ENCODE measurements at regions not wholly inside any gene's neighbourhood (a gene's known extent, or its start where the extent isn't known, plus 50 kb on each side); places are given as distances from the start of the nearest gene placed in this dataset.

DNA sequence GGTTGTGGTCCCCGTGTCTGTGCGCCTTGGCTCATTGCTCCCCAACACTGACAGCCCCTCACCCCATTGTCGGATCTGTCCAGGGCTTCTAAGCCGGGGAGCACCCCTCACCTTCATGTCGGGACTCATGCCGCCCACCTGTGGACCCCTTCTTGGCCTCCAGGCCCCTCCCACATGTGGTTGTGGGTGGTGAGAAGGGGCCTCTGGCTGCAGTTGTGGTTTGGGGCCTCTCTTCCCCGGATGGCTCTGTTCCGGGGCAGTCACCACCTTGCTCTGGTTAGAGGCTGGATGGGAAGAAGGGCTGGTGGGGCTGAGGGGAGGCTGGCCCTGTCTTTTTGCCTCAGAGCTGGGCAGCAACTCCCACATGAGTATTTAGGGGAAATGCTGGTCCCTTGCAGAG, 158.6 kb upstream of the C1orf174 start:
- Histone ChIP-seq H3K4me3 (ENCODE audit: insufficient read length, low read depth) (no peak overlapping the region), H3K27me3 (ENCODE audit: insufficient read depth, insufficient read length) (no peaks in the 10 kb centered on the region), H3K36me3 (ENCODE audit: insufficient read depth, insufficient read length, low read length) (no peaks in the 10 kb centered on the region), H3K9ac (ENCODE audit: insufficient read length, low read depth) (no peak overlapping the region), H3K4me1 (ENCODE audit: insufficient read depth, insufficient read length) (peaks cover 6% of the 10 kb centered on the region), H3K9me3 (ENCODE audit: insufficient read depth, low read length) (no peaks in the 10 kb centered on the region)
- TF ChIP-seq SUZ12 (IDR thresholded peaks at IDR 0.05; ENCODE audit: extremely low read depth, insufficient read depth, insufficient read length) (no peak), YY1 (IDR thresholded peaks at IDR 0.05; ENCODE audit: insufficient read depth, insufficient read length) (no peak), ZNF274 (IDR thresholded peaks at IDR 0.05; ENCODE audit: low read depth, low read length) (no peak)
- DNase-seq (ENCODE audit: low read depth, low spot score), result no peak

DNA sequence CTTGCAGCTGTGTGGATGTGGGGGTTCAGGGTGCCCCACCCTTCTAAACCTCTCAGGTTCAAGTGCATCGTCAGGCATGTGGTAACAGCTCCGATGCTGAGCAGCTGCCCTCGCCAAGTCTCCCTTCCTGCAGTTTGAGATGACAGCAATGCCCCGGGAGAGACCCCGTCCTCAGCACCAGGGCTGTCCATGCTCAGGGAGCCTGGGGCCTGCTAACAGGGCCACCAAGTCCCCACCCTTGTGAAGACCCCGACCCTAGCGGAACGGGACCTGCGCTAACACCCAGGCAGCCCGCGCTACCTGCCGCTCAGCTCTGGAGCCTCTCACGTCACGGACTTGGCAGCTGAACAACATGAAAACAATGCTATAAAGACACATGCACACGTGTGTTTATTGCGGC, 159.2 kb upstream of the C1orf174 start:
- no peak for TF ChIP-seq SUZ12 (IDR thresholded peaks at IDR 0.05; ENCODE audit: extremely low read depth, insufficient read depth, insufficient read length)
- TF ChIP-seq YY1 (IDR thresholded peaks at IDR 0.05; ENCODE audit: insufficient read depth, insufficient read length), result no peak
- TF ChIP-seq ZNF274 (IDR thresholded peaks at IDR 0.05; ENCODE audit: low read depth, low read length), result no peak
- Histone ChIP-seq H3K4me3 (ENCODE audit: insufficient read length, low read depth) (no peak overlapping the region), H3K9ac (ENCODE audit: insufficient read length, low read depth) (no peak overlapping the region), H3K36me3 (ENCODE audit: insufficient read depth, insufficient read length, low read length) (no peaks in the 10 kb centered on the region), H3K27me3 (ENCODE audit: insufficient read depth, insufficient read length) (no peaks in the 10 kb centered on the region), H3K4me1 (ENCODE audit: insufficient read depth, insufficient read length) (peaks cover 6% of the 10 kb centered on the region), H3K9me3 (ENCODE audit: insufficient read depth, low read length) (no peaks in the 10 kb centered on the region)
- no peak for DNase-seq (ENCODE audit: low read depth, low spot score)

DNA sequence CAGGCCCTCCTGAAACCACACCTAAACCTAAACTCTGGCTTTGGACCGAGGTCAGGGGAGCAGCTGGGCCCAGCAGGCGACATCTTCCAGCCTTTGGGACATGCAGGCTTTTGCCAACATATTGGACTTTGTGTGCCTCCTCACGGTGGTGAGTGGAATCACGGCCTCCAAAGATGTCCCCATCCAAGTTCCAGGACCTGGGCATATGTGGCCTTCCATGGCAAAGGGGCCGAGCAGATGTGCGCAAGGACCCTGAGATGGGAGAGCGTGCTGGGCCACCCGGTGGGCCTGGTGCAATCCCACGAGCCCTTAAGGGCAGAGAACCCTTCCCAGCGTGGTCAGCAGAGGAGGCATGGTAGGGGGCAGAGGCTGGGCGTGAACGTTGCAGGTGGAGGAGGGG, 160.8 kb upstream of the C1orf174 start:
- Histone ChIP-seq H3K4me1 (ENCODE audit: insufficient read depth, insufficient read length) (no peaks in the 10 kb centered on the region), H3K27me3 (ENCODE audit: insufficient read depth, insufficient read length) (no peaks in the 10 kb centered on the region), H3K4me3 (ENCODE audit: insufficient read length, low read depth) (no peak overlapping the region), H3K9ac (ENCODE audit: insufficient read length, low read depth) (no peak overlapping the region), H3K9me3 (ENCODE audit: insufficient read depth, low read length) (no peaks in the 10 kb centered on the region), H3K36me3 (ENCODE audit: insufficient read depth, insufficient read length, low read length) (no peaks in the 10 kb centered on the region)
- no peak for TF ChIP-seq YY1 (IDR thresholded peaks at IDR 0.05; ENCODE audit: insufficient read depth, insufficient read length)
- no peak for TF ChIP-seq ZNF274 (IDR thresholded peaks at IDR 0.05; ENCODE audit: low read depth, low read length)
- TF ChIP-seq SUZ12 (IDR thresholded peaks at IDR 0.05; ENCODE audit: extremely low read depth, insufficient read depth, insufficient read length), result no peak
- no peak for DNase-seq (ENCODE audit: low read depth, low spot score)

DNA sequence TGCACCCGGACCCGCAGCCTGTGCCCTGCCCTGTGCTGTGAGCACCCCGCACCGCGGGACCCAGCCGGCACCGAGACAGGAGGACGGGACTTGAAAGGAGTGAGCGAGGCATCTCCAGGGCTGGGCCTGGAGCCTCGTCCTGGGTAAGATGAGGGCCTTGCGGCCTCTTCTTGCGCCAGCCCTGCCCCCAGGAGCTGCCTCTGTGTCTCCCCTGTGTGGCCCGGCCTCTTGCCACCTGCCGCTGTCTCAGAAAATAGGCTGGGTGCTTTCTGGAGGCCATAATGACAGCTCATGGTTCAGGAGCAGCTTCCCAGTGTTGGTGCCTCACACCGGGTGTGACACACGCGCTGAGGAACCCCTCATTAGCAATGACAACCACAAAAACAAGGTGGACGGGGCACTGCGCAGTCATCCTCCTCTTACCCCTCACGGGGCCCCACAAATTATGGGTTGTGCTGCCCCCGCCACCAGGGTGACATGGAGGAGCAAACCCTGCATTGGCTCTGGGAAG, 161.5 kb upstream of the C1orf174 start:
- H3K9me3 ChIP-seq (ENCODE audit: insufficient read depth, low read length), result no peaks in the 10 kb centered on the region

DNA sequence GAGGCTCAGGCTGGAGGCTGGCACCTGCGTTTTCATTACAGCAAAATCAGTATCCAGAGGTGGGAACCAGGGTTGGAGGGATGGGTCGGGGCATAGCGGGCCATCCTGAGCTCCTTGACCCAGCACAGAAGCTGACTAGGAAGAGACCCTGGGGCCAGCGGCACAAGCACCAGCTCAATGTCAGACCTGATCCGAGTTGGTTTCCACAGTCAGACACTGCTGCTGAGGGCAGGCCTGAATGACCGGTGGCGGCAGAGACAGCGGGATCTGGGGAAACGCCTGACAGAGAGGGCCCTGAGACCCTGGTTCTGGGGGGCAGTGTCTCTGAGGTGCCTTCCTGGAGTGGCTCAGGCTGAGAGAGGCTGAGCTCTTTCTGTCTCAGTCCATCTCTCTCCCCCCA, 162.0 kb upstream of the C1orf174 start:
- no peaks in the 10 kb centered on the region for H3K36me3 ChIP-seq (ENCODE audit: insufficient read depth, insufficient read length, low read length)
- H3K9ac ChIP-seq (ENCODE audit: insufficient read length, low read depth), result no peak overlapping the region
- TF ChIP-seq YY1 (IDR thresholded peaks at IDR 0.05; ENCODE audit: insufficient read depth, insufficient read length) (no peak), SUZ12 (IDR thresholded peaks at IDR 0.05; ENCODE audit: extremely low read depth, insufficient read depth, insufficient read length) (no peak), ZNF274 (IDR thresholded peaks at IDR 0.05; ENCODE audit: low read depth, low read length) (no peak)

More for the DNA sequence above, 161.5 kb upstream of the C1orf174 start:
- no peak for TF ChIP-seq YY1 (IDR thresholded peaks at IDR 0.05; ENCODE audit: insufficient read depth, insufficient read length)
- TF ChIP-seq SUZ12 (IDR thresholded peaks at IDR 0.05; ENCODE audit: extremely low read depth, insufficient read depth, insufficient read length), result no peak
- no peak for TF ChIP-seq ZNF274 (IDR thresholded peaks at IDR 0.05; ENCODE audit: low read depth, low read length)
- DNase-seq (ENCODE audit: low read depth, low spot score), result no peak
- H3K4me3 ChIP-seq (ENCODE audit: insufficient read length, low read depth), result no peak overlapping the region
- H3K27me3 ChIP-seq (ENCODE audit: insufficient read depth, insufficient read length), result no peaks in the 10 kb centered on the region
- no peak overlapping the region for H3K9ac ChIP-seq (ENCODE audit: insufficient read length, low read depth)
- no peaks in the 10 kb centered on the region for H3K36me3 ChIP-seq (ENCODE audit: insufficient read depth, insufficient read length, low read length)
- no peaks in the 10 kb centered on the region for H3K4me1 ChIP-seq (ENCODE audit: insufficient read depth, insufficient read length)

DNA sequence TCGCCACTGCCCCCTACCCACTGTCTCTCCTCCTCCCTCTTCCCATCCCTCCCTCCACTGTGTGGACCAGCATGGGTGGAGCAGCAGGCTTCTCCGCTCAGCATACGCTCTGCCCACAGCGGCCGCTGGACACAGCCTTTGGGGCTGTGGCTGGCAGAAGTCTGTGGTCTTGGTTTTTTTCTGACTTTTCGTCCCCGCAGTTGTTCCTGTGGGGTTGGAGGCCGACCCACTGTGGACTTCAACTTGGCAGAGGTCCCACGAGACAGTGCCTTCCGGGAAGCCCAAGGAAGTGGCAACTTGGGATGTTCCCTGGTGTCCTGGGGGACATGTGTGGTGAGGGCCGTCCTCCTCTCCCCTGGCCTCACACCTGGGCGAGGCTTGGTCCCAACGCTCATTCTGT, 162.5 kb upstream of the C1orf174 start:
- H3K9me3 ChIP-seq (ENCODE audit: insufficient read depth, low read length), result no peaks in the 10 kb centered on the region
- TF ChIP-seq ZNF274 (IDR thresholded peaks at IDR 0.05; ENCODE audit: low read depth, low read length) (no peak), YY1 (IDR thresholded peaks at IDR 0.05; ENCODE audit: insufficient read depth, insufficient read length) (no peak), SUZ12 (IDR thresholded peaks at IDR 0.05; ENCODE audit: extremely low read depth, insufficient read depth, insufficient read length) (no peak)
- no peaks in the 10 kb centered on the region for H3K27me3 ChIP-seq (ENCODE audit: insufficient read depth, insufficient read length)
- H3K36me3 ChIP-seq (ENCODE audit: insufficient read depth, insufficient read length, low read length), result no peaks in the 10 kb centered on the region
- no peak for DNase-seq (ENCODE audit: low read depth, low spot score)
- H3K4me1 ChIP-seq (ENCODE audit: insufficient read depth, insufficient read length), result no peaks in the 10 kb centered on the region
- no peak overlapping the region for H3K4me3 ChIP-seq (ENCODE audit: insufficient read length, low read depth)
- no peak overlapping the region for H3K9ac ChIP-seq (ENCODE audit: insufficient read length, low read depth)

More for the DNA sequence above, 162.0 kb upstream of the C1orf174 start:
- H3K27me3 ChIP-seq (ENCODE audit: insufficient read depth, insufficient read length), result no peaks in the 10 kb centered on the region
- H3K9me3 ChIP-seq (ENCODE audit: insufficient read depth, low read length), result no peaks in the 10 kb centered on the region
- H3K4me3 ChIP-seq (ENCODE audit: insufficient read length, low read depth), result no peak overlapping the region
- no peaks in the 10 kb centered on the region for H3K4me1 ChIP-seq (ENCODE audit: insufficient read depth, insufficient read length)
- DNase-seq (ENCODE audit: low read depth, low spot score), result no peak

DNA sequence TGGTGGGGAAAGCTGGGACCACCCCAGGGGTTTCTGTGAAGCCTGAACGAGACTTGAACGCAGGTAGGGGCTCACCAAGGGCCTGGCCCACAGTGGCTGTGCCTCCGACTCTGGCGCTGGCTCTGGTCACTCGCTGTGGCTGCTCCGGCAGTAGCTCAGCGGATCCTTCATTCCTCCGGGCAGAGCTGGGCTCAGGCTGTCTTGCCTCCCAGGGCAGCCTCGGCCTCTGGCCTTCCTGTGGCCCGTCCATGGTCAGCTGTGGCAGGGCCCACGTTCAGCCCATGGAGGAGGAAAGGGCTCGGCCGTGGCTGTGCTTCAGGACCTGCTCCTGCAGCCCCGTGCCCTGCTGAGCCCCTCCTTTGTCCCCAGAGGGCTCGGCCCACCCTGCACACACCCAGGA, 162.9 kb upstream of the C1orf174 start:
- H3K9ac ChIP-seq (ENCODE audit: insufficient read length, low read depth), result no peak overlapping the region
- H3K4me3 ChIP-seq (ENCODE audit: insufficient read length, low read depth), result no peak overlapping the region
- no peaks in the 10 kb centered on the region for H3K4me1 ChIP-seq (ENCODE audit: insufficient read depth, insufficient read length)
- DNase-seq (ENCODE audit: low read depth, low spot score), result no peak
- no peaks in the 10 kb centered on the region for H3K27me3 ChIP-seq (ENCODE audit: insufficient read depth, insufficient read length)
- TF ChIP-seq ZNF274 (IDR thresholded peaks at IDR 0.05; ENCODE audit: low read depth, low read length) (no peak), SUZ12 (IDR thresholded peaks at IDR 0.05; ENCODE audit: extremely low read depth, insufficient read depth, insufficient read length) (no peak), YY1 (IDR thresholded peaks at IDR 0.05; ENCODE audit: insufficient read depth, insufficient read length) (no peak)
- no peaks in the 10 kb centered on the region for H3K36me3 ChIP-seq (ENCODE audit: insufficient read depth, insufficient read length, low read length)
- no peaks in the 10 kb centered on the region for H3K9me3 ChIP-seq (ENCODE audit: insufficient read depth, low read length)

Measured in NT2/D1 (cell line).